Tibial artery (tissue), 4 donors: ENCODE measurements at regions not wholly inside any gene's neighbourhood (a gene's known extent, or its start where the extent isn't known, plus 50 kb on each side); places are given as distances from the start of the nearest gene placed in this dataset.

Source experiments
- DNase-seq, 2 donors: peaks; one replicate each; pipeline ENCODE4 v3.0.0-alpha.2; 2019
- H3K27ac ChIP-seq, 2 donors: fragments of 200-600 bp; sonication (generic) in 1 of 2; 1 replicate in 1 of 2; 2 replicates in 1 of 2; pipeline ENCODE4 v1.5.1; 2018 to 2019; ENCODE audit warnings: mild to moderate bottlenecking in 1 of 2
- H3K27me3 ChIP-seq, 2 donors: fragments of 200-600 bp; sonication (generic) in 1 of 2; one replicate each; pipeline versions ENCODE4 v1.5.1 to v1.6.0; 2016 to 2019
- H3K36me3 ChIP-seq, 3 donors: fragments of 200-600 bp; sonication (generic) in 2 of 3; one replicate each; pipeline ENCODE4 v1.5.1; 2016 to 2019; ENCODE audit warnings: mild to moderate bottlenecking in 2 of 3
- H3K4me1 ChIP-seq, 4 donors: fragments of 200-600 bp; sonication (generic) in 2 of 4; 1 replicate in 3 of 4; 2 replicates in 1 of 4; pipeline ENCODE4 v1.5.1; 2016 to 2019
- H3K4me3 ChIP-seq, 2 donors: fragments of 200-600 bp; sonication (generic) in 1 of 2; 1 replicate in 1 of 2; 2 replicates in 1 of 2; pipeline ENCODE4 v1.5.1; 2018 to 2019; ENCODE audit warnings: mild to moderate bottlenecking in 2 of 2
- H3K9me3 ChIP-seq, 3 donors: fragments of 200-600 bp; sonication (generic) in 1 of 3; one replicate each; pipeline ENCODE4 v1.5.1; 2016 to 2019
- CTCF ChIP-seq, 2 experiments: fragments of 200-600 bp in 1 of 2; fragments of 450-650 bp in 1 of 2; IDR thresholded peaks; one replicate each; pipeline ENCODE4 v1.5.1; 2017 to 2019; ENCODE audit warnings: antibody characterized with exemption in 2 of 2, mild to moderate bottlenecking in 1 of 2, moderate library complexity in 1 of 2
- intact Hi-C: fragments of 100-400 bp; cut with DNase I; formaldehyde crosslinking; loops from one replicate; pipeline ENCODE4 v1.15.0; 2023; ENCODE audit warnings: low total_unique reads

GRCh38 chr1:209527372-209527771, 56.1 kb upstream of the CAMK1G start:
- H3K27ac ChIP-seq = no peak overlapping the region
- H3K4me1 ChIP-seq = no peaks in the 10 kb centered on the region
- no peaks in the 10 kb centered on the region for H3K36me3 ChIP-seq
- H3K27me3 ChIP-seq = peaks cover 0 to 7% of the 10 kb centered on the region in 2 donors
- DNase-seq = no peak
- no peak for TF ChIP-seq CTCF (IDR thresholded peaks at IDR 0.05)
- no peak overlapping the region for H3K4me3 ChIP-seq
- intact Hi-C loops = no loop called here
- no peaks in the 10 kb centered on the region for H3K9me3 ChIP-seq

GRCh38 chr1:209527993-209528717, 55.4 kb upstream of the CAMK1G start:
- Histone ChIP-seq H3K27me3 (peaks cover 0 to 7% of the 10 kb centered on the region in 2 donors), H3K9me3 (no peaks in the 10 kb centered on the region), H3K4me3 (no peak overlapping the region), H3K27ac (no peak overlapping the region), H3K4me1 (no peaks in the 10 kb centered on the region), H3K36me3 (no peaks in the 10 kb centered on the region)
- no peak for DNase-seq
- no peak for TF ChIP-seq CTCF (IDR thresholded peaks at IDR 0.05)
- intact Hi-C loops = no loop called here

GRCh38 chr1:209529233-209529632, 54.3 kb upstream of the CAMK1G start:
- H3K27me3 ChIP-seq = peaks cover 0 to 7% of the 10 kb centered on the region in 2 donors
- H3K4me3 ChIP-seq = no peak overlapping the region
- no peaks in the 10 kb centered on the region for H3K9me3 ChIP-seq
- TF ChIP-seq CTCF (IDR thresholded peaks at IDR 0.05) = no peak
- no peak for DNase-seq
- intact Hi-C loops = no loop called here
- no peaks in the 10 kb centered on the region for H3K36me3 ChIP-seq
- H3K4me1 ChIP-seq = no peaks in the 10 kb centered on the region
- H3K27ac ChIP-seq = no peak overlapping the region

- peaks cover 0 to 10% of the 10 kb centered on the region in 2 donors for H3K27me3 ChIP-seq
- H3K27ac ChIP-seq = no peak overlapping the region
- H3K4me1 ChIP-seq = no peaks in the 10 kb centered on the region
- no peak for DNase-seq
- intact Hi-C loops = no loop called here
- H3K9me3 ChIP-seq = no peaks in the 10 kb centered on the region
- no peak for TF ChIP-seq CTCF (IDR thresholded peaks at IDR 0.05)
- no peaks in the 10 kb centered on the region for H3K36me3 ChIP-seq
- H3K4me3 ChIP-seq = no peak overlapping the region
Observed at GRCh38 chr1:209531006-209531405, 52.5 kb upstream of the CAMK1G start.

GRCh38 chr1:209531549-209531948, 52.0 kb upstream of the CAMK1G start:
- H3K36me3 ChIP-seq = no peaks in the 10 kb centered on the region
- peaks cover 0 to 10% of the 10 kb centered on the region in 2 donors for H3K27me3 ChIP-seq
- TF ChIP-seq CTCF (IDR thresholded peaks at IDR 0.05) = no peak
- no peak overlapping the region for H3K4me3 ChIP-seq
- intact Hi-C loops = no loop called here
- DNase-seq = no peak
- no peaks in the 10 kb centered on the region for H3K9me3 ChIP-seq
- H3K4me1 ChIP-seq = no peaks in the 10 kb centered on the region
- H3K27ac ChIP-seq = no peak overlapping the region
